Neural progenitor cell (in vitro differentiated cells): ENCODE measurements at regions not wholly inside any gene's neighbourhood (a gene's known extent, or its start where the extent isn't known, plus 50 kb on each side); places are given as distances from the start of the nearest gene placed in this dataset.

ENCODE experiments used
- CTCF ChIP-seq: fragments of 200-600 bp; sonication (generic); IDR thresholded peaks from 2 replicates; pipeline ENCODE4 v1.5.1; 2017; ENCODE audit warnings: antibody characterized with exemption, mild to moderate bottlenecking
- EZH2 ChIP-seq: fragments of 200-600 bp; sonication (generic); IDR thresholded peaks from 2 replicates; pipeline ENCODE4 v1.6.1; 2017; ENCODE audit warnings: antibody characterized with exemption, mild to moderate bottlenecking, moderate library complexity

DNA sequence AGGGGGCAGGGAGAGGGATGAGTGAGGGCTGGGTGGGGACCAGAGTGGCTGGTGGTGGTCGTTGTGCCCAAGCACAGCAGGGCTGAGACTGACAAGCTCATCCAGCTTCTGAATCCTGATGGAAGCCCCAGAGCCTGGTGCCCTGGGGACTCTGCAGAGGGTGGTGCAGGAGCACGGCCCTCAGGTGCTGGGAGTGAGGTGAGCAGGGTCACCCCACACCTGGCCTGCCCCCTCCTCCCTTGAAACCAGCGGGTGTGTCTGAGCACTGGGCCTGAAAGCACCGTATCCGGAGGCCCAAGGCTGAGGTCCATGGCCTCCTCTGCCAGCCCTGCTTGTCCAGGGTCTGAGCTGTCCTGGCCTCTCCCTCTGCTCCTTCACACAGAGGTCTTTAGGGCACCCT, 218.2 kb downstream of the ZNF248 start:
- TF ChIP-seq CTCF (no peak), EZH2 (no peak)
